GM18858 (cell line): ENCODE measurements at regions not wholly inside any gene's neighbourhood (a gene's known extent, or its start where the extent isn't known, plus 50 kb on each side); places are given as distances from the start of the nearest gene placed in this dataset.
A peak's percentile ranks its signal among the peaks of the same experiment; 100 is the strongest.

Experiments
- ATAC-seq: cut with Tn5 transposase; IDR thresholded peaks from one replicate; pipeline ENCODE4 v1.9.1; 2021; ENCODE audit not compliant: unreplicated experiment

DNA sequence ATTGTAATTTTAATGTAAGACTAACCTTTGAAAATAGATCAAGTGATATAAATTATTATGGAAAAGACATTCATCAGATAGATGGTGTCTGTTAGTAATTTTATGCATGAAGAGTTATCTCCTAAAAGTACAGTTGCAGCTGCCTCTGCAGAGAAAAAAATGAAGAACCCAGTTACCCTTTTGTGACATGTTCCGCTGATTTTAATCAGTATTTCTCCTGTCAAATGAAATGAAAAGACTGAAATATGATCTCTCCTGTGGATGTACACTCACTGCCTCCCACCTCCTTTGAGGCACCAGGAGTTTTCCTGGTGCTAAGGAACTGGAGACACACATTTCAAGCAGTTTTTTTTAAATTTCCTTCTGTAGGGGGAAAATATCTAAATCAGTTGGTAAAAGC is 277.4 kb downstream of the KIF4B start:
- ATAC-seq: no peak

DNA sequence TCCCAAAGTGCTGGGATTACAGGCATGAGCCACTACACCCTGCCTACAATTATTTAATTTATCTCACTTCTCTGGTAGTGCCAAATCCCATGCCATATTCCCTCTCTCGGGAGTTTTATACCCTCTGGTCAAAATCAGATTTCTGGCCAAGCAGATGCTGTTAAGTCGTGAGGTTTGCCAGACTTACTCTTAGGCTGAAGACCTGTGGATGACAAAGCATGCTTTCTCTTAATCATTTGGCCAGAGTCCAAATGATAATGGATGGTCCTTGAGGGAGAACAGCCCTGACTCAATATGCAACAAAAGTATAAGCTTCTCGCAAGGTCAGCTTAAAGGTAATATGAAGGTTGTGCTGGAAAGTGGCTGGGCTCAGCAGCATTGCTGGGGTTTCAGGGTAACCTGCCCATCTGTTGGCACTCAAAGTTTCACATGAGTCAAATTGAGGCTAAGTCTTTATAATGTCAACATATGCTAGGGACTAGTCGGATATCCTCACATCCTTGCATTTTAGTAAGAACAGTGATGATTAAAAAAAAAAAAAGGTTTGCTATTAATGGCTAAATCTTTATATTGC is 280.1 kb downstream of the KIF4B start:
- ATAC-seq: no peak

DNA sequence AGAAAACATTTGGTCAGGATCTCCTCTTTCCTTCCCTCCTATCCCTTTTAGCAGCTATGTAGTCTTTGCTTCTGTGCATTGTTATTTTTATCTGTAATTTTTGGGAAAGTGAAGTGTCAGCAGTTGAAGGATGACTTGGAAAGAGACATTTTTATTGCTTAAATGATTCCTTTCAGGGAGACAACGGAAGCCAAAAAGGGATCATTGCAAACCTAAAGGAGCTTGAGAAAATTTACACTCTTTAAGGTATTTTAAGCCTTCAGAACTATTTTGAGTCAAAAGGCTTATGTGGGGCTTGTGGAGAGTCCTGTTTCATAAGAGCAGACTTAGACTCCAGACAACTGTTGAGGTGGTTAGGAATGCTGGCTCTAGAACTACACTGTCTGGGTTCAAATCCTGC is 281.6 kb downstream of the KIF4B start:
- ATAC-seq: no peak

DNA sequence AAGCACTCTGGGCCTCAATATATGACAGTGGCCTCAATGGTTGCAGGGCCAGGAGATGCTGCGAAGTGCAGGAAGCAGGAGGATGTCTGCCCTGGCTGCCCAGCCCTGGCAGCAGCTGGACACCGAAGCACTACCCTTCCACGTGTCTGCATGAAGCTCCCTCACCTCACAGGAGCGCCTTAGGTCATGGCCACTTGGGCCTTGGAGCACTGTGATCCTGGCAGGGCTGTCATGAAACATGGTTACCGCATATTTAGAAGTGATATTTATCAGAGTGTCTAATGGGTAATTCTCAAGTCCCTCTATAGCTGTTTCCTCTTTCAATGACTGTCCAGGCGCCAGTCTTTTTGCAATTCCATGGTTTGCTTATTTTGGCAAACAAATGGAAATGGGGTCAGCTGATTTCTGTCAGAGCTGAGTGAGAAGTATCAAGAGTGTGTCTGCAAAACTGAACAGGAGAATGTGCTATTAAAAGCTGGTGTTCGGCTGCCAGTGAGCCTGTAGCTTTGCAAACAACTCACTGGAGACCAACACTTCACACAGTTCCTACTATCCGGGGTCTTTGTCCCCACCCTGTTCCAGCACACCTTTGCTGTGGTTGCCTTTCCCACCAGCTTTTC is 285.9 kb downstream of the KIF4B start:
- ATAC-seq: no peak

DNA sequence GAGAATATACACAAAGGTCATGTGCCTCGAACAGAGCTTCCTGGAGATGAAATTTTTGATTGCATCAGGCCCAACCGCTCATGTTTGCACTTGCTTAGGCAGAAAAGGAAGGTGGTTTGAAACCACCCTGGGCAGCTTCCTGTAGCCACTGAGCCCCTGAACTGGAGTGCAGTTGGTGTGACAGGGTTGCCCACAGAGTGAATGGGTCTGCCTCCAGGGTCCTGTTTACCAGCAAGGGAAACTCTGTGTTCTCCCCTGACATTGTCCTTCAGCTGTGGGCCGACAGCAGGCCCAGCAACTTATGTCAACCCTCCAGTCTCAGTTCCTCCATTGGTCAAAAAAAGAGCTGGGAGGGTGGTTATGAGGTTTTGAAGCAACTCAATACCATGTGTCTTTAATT is 289.6 kb downstream of the KIF4B start:
- no peak for ATAC-seq

DNA sequence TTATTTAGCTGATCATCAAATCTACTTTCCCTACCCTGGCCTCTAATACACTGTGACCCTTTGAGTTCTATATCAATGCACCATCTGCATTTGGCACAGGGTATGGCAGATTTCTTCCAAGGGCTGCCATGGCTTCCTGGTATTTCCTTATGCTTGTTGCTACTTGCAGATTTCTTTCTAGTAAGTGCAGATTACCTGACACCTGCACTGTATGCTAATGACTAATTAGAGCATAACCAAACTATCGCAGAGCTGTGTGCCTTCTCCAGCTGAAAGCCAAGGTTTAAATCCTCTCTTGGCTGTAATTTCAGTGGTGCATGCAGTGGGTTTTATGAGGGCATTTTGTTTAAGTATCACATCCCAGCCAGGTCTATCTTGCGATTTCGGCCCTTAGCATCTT is 293.7 kb downstream of the KIF4B start:
- no peak for ATAC-seq

DNA sequence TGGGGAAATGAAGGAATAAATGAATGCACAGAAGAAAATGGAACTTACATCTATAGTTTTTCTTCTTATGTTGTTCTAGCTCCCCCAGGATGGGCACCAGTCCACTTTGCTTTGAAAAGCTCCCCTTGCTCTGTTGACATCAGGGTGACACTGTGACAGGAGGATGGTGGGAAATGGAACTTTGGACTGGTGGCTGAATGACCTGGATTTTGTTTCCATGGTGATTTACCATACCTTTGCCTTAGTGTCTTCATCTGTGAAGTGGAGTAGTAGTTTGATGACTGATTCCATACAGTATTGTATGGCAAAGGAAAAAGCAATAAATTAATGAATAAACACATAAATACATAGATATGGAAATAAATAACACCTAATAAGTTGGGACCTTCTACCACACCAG is 294.7 kb downstream of the KIF4B start:
- no peak for ATAC-seq

DNA sequence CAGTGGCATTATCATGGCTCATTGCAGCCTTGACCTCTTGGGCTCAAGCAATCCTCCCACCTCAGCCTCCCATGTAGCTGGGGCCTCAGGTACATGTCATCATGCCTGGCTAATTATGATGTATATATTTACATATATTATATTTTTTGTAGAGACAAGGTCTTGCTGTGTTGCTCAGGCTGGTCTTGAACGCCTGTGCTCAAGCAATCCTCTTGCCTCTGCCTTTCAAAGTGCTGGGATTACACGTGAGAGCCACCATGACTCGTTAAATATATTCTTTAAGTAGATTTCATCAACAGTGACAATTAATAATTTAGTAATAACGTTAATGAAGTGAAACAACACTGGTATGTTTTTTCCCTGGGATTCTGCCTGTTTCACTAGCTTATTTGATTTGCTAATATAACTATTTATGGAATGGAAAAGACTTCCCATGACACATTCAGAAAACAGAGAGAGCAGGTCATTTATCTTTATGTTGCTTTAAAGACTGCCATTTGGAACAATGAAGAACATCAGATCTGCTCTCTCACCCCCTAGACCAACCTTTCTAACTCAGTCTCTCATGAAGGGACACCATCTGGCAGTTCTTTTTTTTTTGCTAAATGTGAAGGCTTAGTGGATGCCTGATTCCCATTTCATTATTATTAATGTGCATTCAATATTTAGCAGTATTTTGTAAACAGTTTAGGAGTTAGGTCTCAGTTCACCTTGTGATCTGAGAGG is 295.6 kb downstream of the KIF4B start:
- no peak for ATAC-seq

DNA sequence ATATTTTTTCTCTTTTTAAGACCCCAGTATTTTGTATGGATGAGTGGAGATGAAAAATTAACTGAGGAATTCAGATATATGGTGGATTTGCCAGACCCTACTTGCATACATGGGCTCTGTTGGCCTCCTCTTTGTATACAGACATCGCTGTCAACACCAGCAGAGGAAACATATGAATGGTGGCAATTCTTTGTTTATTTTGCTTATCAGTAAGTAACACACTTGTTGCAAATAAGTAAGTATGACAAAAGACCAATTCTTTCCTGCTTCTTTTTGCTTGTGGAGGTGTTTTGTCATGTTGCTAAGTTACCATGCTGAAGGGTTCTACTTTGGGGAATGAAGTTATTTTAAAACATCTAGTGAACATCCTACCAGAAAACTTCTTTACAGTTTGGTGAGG is 298.2 kb downstream of the KIF4B start:
- ATAC-seq: no peak

DNA sequence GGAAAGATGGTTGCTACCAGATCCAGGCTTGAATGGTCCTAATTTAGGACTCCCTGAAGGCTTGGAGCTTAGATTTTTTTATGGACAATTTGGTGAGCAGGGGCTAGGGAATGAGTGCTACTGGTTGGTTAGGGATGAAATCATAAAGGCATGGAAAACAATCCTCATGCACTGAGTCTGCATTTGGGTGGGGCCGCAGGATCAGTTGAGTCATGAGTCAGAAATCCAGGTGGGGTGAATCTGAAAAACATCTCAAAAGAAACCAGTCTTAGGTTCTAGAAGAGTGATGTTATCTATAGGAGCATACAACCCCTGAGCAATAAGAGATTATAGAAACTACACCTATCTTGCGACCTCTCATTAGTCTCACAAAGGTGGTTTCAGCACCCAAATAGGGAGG is 300.0 kb downstream of the KIF4B start:
- ATAC-seq: no peak

DNA sequence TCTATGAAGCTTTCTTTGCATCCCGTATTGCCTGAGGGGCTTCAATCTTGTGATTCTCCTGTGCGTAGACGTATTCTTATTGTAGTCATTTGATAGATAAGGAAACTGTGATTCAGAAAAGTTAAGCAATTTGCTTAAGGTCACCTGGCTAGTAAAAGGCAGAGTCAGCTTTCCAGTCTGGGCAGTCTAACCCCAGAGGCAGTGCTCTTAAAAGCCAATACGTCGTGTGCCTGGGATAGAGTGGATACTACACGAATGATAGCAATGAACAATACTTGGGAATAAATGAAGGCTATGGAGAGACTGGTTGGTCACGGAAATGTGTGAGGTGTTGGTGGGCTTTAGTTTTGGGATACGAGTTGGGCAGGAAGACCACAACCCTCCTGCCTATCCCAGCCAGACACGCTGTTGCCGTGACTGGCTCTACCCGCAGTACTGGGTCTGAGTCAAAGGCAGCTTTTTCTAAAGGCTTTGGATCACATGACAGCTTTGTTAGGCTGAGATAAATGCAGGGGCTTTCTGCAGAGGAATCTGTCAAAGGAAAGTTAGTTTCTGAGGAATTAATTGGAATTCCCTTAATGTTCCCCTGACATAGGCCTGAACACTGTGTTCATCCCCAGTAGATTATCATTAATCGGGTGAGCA is 302.6 kb downstream of the KIF4B start:
- ATAC-seq: no peak

DNA sequence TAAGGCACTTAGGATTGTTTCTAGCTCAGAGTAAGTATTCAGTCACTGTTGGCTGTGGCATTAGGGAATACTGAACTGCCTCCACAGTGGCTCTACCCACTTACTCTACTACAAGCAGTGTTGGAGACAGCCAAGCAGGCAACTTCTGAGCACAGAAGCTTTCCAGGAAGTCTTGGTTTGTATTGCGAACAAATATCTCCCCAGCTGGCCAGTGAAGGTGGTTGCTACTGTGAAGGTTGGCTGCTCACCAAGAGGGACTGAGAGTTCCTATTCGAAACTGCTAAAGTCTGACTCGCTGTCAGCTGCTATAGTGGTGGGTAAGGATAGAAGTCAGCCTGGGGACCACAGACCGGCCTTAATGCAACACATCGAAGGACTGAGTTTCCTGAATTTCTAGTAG is 319.1 kb downstream of the KIF4B start:
- peak; percentile 81 for ATAC-seq

DNA sequence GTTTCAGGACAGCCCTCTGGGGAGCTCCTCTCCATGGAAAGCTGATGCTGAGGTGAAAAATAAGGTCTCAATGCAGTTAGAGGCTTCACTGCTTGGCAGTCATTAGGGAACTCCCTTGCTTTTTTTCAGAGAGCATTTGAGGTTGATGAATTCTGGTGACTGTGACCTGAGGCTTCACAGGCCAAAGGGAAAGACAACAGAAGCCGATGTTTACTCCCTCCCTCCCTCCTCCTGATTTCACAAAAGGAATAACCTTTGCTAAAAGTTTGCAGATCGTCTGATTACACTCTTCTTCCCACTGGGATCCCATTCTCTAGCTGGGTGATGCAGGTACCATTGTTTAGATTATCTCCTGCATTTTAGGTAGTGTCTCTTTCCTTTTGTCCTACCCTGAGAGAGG is 329.4 kb downstream of the KIF4B start:
- no peak for ATAC-seq

DNA sequence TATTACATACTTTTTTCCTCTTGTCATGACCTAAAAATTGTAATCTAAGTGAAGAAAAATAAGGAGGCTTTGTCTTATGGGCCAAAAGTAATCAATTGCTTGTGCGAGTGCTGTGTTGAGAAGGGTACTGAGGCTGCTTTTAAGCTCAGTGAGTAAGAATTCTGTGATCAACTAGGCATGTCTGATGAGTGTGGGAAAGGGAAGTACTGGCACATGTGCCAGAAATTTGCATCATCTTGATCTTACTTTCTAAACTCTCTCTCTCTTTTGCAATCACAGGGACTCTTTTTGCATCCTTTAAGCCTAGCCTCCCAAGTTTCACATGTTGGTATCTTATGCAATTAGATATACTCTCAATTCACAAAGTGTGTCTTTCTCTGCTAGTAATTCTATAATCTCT is 329.9 kb downstream of the KIF4B start:
- ATAC-seq: no peak

DNA sequence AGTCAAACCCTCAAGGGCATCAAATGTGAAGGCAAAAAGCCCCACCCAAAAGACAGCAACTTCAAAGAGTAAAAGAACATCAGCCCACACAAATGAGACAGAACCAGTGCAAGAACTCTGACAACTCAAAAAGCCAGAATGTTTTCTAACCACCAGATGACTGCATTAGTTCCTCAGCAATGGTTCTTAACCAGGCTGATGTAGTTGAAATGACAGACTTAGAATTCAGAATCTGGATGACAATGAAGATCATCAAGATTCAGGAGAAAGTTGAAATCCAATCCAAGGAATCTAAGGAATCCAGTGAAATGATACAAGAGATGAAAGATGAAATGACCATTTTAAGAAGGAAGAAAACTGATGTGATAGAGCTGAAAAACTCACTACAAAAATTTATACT is 339.7 kb downstream of the KIF4B start:
- no peak for ATAC-seq

DNA sequence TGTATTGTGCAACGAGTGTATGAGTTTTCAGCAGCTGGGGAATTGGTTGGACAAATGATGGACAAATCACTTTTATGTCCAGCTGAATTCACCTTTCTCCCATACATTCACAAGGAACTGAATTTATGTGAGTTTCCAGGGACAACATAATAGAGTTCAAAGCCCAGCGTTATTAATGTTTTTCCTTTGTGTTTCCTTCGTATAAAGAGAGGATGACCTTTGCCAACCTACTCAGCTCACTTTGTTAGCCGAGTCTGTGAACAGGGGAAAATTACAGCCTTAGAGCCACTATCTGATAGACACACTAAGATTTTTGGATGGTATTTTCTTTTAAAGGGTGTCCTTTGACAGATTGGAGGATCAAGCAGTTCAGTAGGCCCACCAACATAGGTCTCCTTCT is 352.5 kb downstream of the KIF4B start:
- no peak for ATAC-seq

DNA sequence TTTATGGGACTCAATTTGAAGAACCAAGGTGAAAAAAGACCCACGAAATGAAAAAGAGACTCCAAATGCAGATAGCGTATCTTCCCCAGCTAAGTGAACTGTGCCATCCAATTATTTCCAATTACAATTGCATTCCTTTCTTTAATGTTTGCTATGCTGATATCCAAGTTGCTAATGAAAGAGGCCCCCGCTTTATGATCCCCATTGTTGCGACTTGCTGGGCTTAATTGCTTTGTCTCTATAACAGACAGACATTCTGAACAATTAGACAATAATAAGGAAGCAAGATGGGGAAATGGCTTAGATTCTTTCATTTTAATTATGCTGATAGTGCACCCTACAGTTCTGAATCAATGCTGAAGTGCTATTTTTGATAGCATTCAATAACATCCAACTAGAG is 354.3 kb downstream of the KIF4B start:
- ATAC-seq: no peak

DNA sequence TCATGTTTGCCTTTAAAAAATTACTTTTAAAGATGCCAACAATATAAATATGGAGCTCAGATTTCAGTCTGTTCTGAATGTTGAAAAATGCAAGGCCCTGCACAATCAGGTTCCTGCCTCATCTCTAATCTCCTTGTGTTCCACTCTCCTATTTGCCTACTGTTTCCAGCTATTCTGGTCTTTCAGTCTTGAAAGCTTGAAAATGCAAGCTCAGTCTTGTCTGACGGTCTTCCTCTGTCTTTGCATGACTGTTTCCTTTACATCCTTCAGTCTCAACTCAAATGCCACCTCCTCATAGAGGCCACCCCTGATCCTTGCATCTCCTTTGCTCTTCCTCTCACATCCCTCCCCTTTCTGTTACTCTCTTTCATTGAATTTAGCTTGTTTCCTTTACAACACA is 354.9 kb downstream of the KIF4B start:
- ATAC-seq: no peak

DNA sequence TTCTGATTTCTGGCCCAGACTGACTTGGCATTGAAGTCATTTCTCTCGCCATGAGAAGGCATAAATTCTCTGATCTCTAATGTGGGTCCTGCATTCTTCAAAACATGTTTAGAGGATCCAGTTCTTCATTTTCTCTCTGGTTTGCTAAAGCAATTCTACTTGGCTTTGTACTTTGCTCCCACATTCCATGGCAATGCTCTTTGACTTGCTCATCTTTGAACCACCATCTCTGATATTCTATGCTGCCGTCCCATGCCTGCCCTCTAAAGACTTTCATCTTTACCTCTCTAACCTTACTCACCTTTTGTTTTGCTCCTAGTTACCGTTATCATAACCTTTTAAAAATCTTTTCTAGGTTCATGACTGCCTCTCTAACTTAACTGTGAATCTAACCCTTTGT is 366.9 kb downstream of the KIF4B start:
- ATAC-seq: no peak

DNA sequence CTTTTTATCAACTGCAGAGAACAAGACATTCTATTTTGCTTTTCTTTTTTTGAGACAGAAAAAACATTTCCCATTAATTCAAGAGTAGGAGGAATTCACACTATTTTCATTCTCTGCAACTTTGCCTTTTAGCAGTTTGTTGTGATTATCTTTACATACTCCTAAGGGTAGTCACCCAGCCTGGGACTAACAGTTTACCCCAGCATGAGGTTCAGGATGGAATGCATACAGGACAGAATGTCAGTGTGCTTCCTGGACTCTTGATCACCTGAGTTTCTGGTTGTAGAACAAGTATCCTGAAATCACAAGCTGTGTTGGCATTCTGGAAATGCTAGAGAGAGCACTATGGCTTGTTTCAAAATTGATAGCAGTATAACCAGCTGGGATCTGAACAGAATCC is 368.1 kb downstream of the KIF4B start:
- no peak for ATAC-seq

DNA sequence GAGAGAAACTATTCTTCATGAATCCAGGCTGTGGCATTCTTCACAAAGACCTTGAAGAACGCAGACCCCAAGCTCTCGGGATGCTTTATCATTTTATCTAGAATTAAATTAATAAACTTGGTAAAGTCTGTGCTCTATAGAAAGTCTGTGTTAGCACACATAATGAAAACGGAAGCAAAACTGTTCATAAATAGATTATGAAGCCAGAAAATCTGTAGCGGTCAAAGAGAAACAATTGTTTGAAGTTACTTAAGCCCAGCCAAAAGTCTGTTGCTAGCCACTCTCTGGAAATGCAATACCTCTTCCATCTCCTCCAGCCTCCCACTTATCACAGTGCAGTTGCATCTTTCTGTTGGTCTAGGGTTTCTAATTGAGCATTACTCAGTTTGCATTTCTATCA is 375.9 kb downstream of the KIF4B start:
- peak; percentile 53 for ATAC-seq

DNA sequence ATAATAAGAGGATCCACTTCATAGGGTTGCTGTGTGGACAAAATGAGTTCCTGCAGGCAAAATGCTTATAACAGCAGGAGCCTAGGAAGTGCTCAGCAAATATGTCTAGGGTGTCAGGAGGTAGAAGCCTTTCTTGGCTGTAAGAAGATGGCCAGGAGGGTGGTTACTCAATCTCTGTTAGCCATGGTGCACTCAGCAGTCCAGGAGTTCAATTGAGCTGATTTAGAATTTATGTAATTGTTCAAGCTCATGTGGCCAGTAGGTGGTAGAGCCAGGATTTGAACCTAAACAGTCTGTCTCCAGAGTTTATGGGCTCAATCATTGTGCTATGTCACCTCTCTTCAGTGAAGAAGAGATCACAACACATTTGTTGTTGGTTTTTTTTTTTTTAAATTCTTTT is 381.2 kb downstream of the KIF4B start:
- ATAC-seq: no peak
